Hindlimb muscle (tissue), 1 donor: ENCODE measurements at regions not wholly inside any gene's neighbourhood (a gene's known extent, or its start where the extent isn't known, plus 50 kb on each side); places are given as distances from the start of the nearest gene placed in this dataset.

Experiments used
- DNase-seq: peaks from one replicate; pipeline ENCODE4 v3.0.0-alpha.2; 2013

- no peak for DNase-seq
These were observed 81.4 kb upstream of the EEPD1 start for GRCh38 chr7:36071605-36072004.

- DNase-seq: no peak
These were observed 80.4 kb upstream of the EEPD1 start for GRCh38 chr7:36072620-36073019.

- DNase-seq: no peak
These were observed 77.5 kb upstream of the EEPD1 start for GRCh38 chr7:36075561-36075960.

GRCh38 chr7:36076074-36076473 lies 77.0 kb upstream of the EEPD1 start:
- no peak for DNase-seq

GRCh38 chr7:36078816-36079360 lies 74.2 kb upstream of the EEPD1 start:
- DNase-seq: no peak

GRCh38 chr7:36079446-36080025 lies 73.5 kb upstream of the EEPD1 start:
- no peak for DNase-seq

GRCh38 chr7:36080843-36081242 lies 72.2 kb upstream of the EEPD1 start:
- DNase-seq: no peak

- no peak for DNase-seq
These were observed 70.8 kb upstream of the EEPD1 start for GRCh38 chr7:36082216-36082615.

- no peak for DNase-seq
These were observed 70.1 kb upstream of the EEPD1 start for GRCh38 chr7:36082910-36083309.

GRCh38 chr7:36083626-36084380 lies 69.3 kb upstream of the EEPD1 start:
- no peak for DNase-seq

GRCh38 chr7:36084485-36085091 lies 68.5 kb upstream of the EEPD1 start:
- DNase-seq: no peak

GRCh38 chr7:36085096-36085495 lies 68.0 kb upstream of the EEPD1 start:
- no peak for DNase-seq

GRCh38 chr7:36086571-36086970 lies 66.5 kb upstream of the EEPD1 start:
- DNase-seq: no peak

GRCh38 chr7:36088553-36088952 lies 64.5 kb upstream of the EEPD1 start:
- DNase-seq: no peak

- no peak for DNase-seq
These were observed 64.1 kb upstream of the EEPD1 start for GRCh38 chr7:36088966-36089365.

GRCh38 chr7:36090976-36091873 lies 61.8 kb upstream of the EEPD1 start:
- no peak for DNase-seq

- no peak for DNase-seq
These were observed 61.2 kb upstream of the EEPD1 start for GRCh38 chr7:36091874-36092176.

- no peak for DNase-seq
These were observed 60.8 kb upstream of the EEPD1 start for GRCh38 chr7:36092221-36092771.

GRCh38 chr7:36096460-36097095 lies 56.5 kb upstream of the EEPD1 start:
- DNase-seq: no peak

- DNase-seq: no peak
These were observed 55.0 kb upstream of the EEPD1 start for GRCh38 chr7:36098096-36098495.

GRCh38 chr7:36100226-36100625 lies 52.8 kb upstream of the EEPD1 start:
- DNase-seq: no peak

GRCh38 chr7:36100634-36101033 lies 52.4 kb upstream of the EEPD1 start:
- DNase-seq: no peak
